OCI-LY1 (cell line): ENCODE measurements at regions not wholly inside any gene's neighbourhood (a gene's known extent, or its start where the extent isn't known, plus 50 kb on each side); places are given as distances from the start of the nearest gene placed in this dataset.

ENCODE experiments used
- H2AFZ ChIP-seq: fragments of 200-600 bp; sonication (generic), shearing (Covaris generic); 2 replicates; pipeline ENCODE4 v1.6.0; 2014; ENCODE audit warnings: antibody characterized with exemption, mild to moderate bottlenecking, low read length
- H3F3A ChIP-seq: fragments of 200-600 bp; sonication (generic), shearing (Covaris generic); 2 replicates; pipeline ENCODE4 v1.6.0; 2014; ENCODE audit warnings: mild to moderate bottlenecking, antibody characterized with exemption, low read length, moderate library complexity; ENCODE audit not compliant: insufficient read depth
- H3K27ac ChIP-seq: fragments of 200-600 bp; sonication (generic); 2 replicates; pipeline ENCODE4 v1.5.1; 2014; ENCODE audit warnings: low read length, mixed run types, mild to moderate bottlenecking, low read depth; ENCODE audit not compliant: poor library complexity, severe bottlenecking
- H3K27me3 ChIP-seq: fragments of 200-600 bp; sonication (generic); 2 replicates; pipeline ENCODE4 v1.6.0; 2014; ENCODE audit warnings: antibody characterized with exemption, mild to moderate bottlenecking, low read length, moderate library complexity; ENCODE audit not compliant: insufficient read depth
- H3K36me3 ChIP-seq: fragments of 200-600 bp; sonication (generic); 2 replicates; pipeline ENCODE4 v1.6.1; 2014; ENCODE audit warnings: mild to moderate bottlenecking, antibody characterized with exemption, low read length, moderate library complexity, mixed read lengths; ENCODE audit not compliant: insufficient read depth
- H3K4me1 ChIP-seq: fragments of 200-600 bp; sonication (generic); 2 replicates; pipeline ENCODE4 v1.5.1; 2014; ENCODE audit warnings: mild to moderate bottlenecking, low read length, moderate library complexity; ENCODE audit not compliant: insufficient read depth, severe bottlenecking
- H3K4me2 ChIP-seq: fragments of 200-600 bp; sonication (generic), shearing (Covaris generic); 2 replicates; pipeline ENCODE4 v1.6.1; 2014; ENCODE audit warnings: low read length
- H3K4me3 ChIP-seq: fragments of 200-600 bp; sonication (generic); 2 replicates; pipeline ENCODE4 v1.5.1; 2014; ENCODE audit warnings: low read length, low read depth, mild to moderate bottlenecking, mixed read lengths; ENCODE audit not compliant: poor library complexity, severe bottlenecking
- H3K79me2 ChIP-seq: fragments of 200-600 bp; shearing (Covaris generic); 2 replicates; pipeline ENCODE4 v1.6.1; 2016; ENCODE audit warnings: mixed run types, low read length, mixed read lengths; ENCODE audit not compliant: insufficient read depth
- H3K9ac ChIP-seq: fragments of 200-600 bp; sonication (generic), shearing (Covaris generic); 2 replicates; pipeline ENCODE4 v1.6.1; 2014; ENCODE audit warnings: mild to moderate bottlenecking, low read length, mixed read lengths
- H3K9me2 ChIP-seq: fragments of 200-600 bp; sonication (generic), shearing (Covaris generic); 2 replicates; pipeline ENCODE4 v1.6.1; 2014; ENCODE audit warnings: low read depth, mild to moderate bottlenecking, low read length, mixed read lengths
- H3K9me3 ChIP-seq: fragments of 200-600 bp; shearing (Covaris generic); 2 replicates; pipeline ENCODE4 v1.6.1; 2014; ENCODE audit warnings: low read length, mixed read lengths
- H4K20me1 ChIP-seq: fragments of 200-600 bp; sonication (generic), shearing (Covaris generic); 2 replicates; pipeline ENCODE4 v1.6.0; 2016; ENCODE audit warnings: mild to moderate bottlenecking, low read length; ENCODE audit not compliant: insufficient read depth
- EZH2 ChIP-seq: fragments of 200-600 bp; sonication (generic), shearing (Covaris generic); IDR thresholded peaks from 2 replicates; pipeline ENCODE4 v1.8.0; 2017; ENCODE audit warnings: borderline replicate concordance, mixed run types, mild to moderate bottlenecking, antibody characterized with exemption, low read length, moderate library complexity, mixed read lengths
- TF ChIP-seq, protein P1 (sequence below): fragments of 200-600 bp; sonication (generic), shearing (Covaris generic); IDR thresholded peaks from 2 replicates; pipeline ENCODE4 v1.5.1; 2017; ENCODE audit warnings: mild to moderate bottlenecking, antibody characterized with exemption, low read length, moderate library complexity, mixed read lengths

DNA sequence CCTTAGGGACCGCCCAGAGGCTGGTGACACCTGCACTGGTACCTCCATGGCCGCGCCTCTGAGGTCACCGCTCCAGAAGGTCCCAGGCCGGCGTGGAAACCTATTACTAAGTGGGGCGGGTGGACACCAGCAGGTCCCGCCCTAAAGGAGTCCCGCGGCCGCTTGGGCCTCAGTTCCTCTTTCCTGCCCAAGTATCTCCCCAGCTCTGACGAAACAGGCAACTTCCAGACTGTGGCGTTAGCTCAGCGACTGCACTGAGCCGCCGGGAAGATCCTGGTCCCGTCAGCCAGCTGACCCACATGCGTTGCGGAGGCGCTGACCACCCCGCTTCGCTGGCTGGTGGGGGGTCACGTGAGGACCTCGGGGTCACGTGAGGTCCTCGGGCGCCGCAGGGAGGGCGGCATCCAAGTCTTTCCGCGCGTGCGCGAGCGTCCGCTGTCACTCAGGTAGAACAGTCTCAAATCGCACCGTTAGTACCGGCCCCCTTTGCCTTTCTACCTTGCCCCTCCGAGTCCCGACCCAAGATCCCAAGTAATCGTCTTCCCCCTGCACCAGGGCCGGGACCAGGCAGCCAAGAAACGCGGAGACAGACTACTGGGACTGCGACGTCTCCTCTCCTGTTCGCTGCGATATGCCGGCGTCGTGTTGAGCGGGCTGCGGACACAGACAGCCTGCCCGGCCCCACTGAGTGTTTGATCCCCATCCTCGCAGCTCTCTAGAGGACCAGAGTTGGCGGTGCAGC lies 53.7 kb upstream of the KDM4C start:
- Histone ChIP-seq H3K36me3 (no peaks in the 10 kb centered on the region), H3F3A (no peaks in the 10 kb centered on the region; the same call in 1 of the 2 replicates), H4K20me1 (no peaks in the 10 kb centered on the region), H3K4me1 (peaks cover 18% of the 10 kb centered on the region), H2AFZ (peak overlapping the region; percentile 17; the same call in 1 of the 2 replicates), H3K4me2 (peak overlapping the region; percentile 90), H3K4me3 (peak overlapping the region; percentile 73), H3K9ac (peak overlapping the region; percentile 83), H3K79me2 (no peaks in the 10 kb centered on the region), H3K9me2 (no peaks in the 10 kb centered on the region), H3K27ac (peak overlapping the region; percentile 47), H3K9me3 (peaks cover 11% of the 10 kb centered on the region), H3K27me3 (no peaks in the 10 kb centered on the region)
- TF ChIP-seq, protein P1, sequence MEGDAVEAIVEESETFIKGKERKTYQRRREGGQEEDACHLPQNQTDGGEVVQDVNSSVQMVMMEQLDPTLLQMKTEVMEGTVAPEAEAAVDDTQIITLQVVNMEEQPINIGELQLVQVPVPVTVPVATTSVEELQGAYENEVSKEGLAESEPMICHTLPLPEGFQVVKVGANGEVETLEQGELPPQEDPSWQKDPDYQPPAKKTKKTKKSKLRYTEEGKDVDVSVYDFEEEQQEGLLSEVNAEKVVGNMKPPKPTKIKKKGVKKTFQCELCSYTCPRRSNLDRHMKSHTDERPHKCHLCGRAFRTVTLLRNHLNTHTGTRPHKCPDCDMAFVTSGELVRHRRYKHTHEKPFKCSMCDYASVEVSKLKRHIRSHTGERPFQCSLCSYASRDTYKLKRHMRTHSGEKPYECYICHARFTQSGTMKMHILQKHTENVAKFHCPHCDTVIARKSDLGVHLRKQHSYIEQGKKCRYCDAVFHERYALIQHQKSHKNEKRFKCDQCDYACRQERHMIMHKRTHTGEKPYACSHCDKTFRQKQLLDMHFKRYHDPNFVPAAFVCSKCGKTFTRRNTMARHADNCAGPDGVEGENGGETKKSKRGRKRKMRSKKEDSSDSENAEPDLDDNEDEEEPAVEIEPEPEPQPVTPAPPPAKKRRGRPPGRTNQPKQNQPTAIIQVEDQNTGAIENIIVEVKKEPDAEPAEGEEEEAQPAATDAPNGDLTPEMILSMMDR: no peak
- no peak for TF ChIP-seq EZH2

DNA sequence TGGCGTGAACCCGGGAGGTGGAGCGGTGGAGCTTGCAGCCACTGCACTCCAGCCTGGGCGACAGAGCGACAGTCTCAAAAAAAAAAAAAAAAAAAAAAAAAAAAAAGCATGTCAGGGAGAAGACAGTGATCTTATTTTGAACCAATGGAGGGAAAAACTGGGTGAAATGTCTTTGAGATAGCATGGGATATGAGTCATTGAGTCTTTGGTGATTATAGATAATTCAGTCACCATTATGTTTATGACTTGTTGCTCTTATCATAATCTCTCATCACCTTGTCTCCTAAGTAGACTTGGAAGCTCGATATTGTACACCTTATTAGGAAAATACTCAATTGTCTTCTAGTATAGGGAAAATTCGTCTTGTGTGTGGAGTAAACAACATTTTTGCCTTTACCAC lies 55.1 kb upstream of the KDM4C start:
- TF ChIP-seq EZH2: no peak
- TF ChIP-seq, protein P1: no peak
- H3K27ac ChIP-seq: no peak overlapping the region
- H3K9ac ChIP-seq: peak overlapping the region; percentile 83; the same call in 1 of the 2 replicates
- 0 out of 2 replicates have a peak, but pooled peaks cover 3% of the 10 kb centered on the region for H3K9me3 ChIP-seq
- H3K27me3 ChIP-seq: no peaks in the 10 kb centered on the region
- no peaks in the 10 kb centered on the region; the same call in 1 of the 2 replicates for H3F3A ChIP-seq
- H3K79me2 ChIP-seq: no peaks in the 10 kb centered on the region
- peak overlapping the region; percentile 73 for H3K4me3 ChIP-seq
- H3K4me1 ChIP-seq: peaks cover 18% of the 10 kb centered on the region
- H3K4me2 ChIP-seq: peak overlapping the region; percentile 90
- no peaks in the 10 kb centered on the region for H4K20me1 ChIP-seq
- 0 out of 2 replicates have a peak overlapping the region, but pooled peaks have one; percentile 28 for H2AFZ ChIP-seq
- no peaks in the 10 kb centered on the region for H3K9me2 ChIP-seq
- H3K36me3 ChIP-seq: no peaks in the 10 kb centered on the region

DNA sequence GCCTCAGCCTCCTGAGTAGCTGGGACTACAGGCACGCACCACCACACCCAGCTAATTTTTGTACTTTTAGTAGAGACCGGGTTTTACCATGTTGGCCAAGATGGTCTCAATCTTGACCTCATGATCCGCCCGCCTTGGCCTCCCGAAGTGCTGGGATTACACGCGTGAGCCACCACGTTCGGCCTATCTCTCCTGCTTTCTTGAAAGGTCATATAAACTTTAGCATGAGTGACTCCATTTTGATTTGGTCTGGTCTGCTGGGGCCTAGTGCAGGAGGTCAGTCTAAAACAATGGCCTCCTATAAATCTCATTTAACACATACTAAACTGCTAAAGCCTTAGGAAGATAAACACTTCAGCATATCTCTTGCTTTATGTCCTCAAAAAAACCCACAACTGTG lies 50.6 kb upstream of the GLDC start:
- no peaks in the 10 kb centered on the region for H3K9me3 ChIP-seq
- no peak overlapping the region for H2AFZ ChIP-seq
- H3K27ac ChIP-seq: no peak overlapping the region

More for the DNA sequence above, 50.6 kb upstream of the GLDC start:
- Histone ChIP-seq H3K4me1 (peaks cover 32% of the 10 kb centered on the region), H3K36me3 (no peaks in the 10 kb centered on the region), H3K27me3 (no peaks in the 10 kb centered on the region), H3K79me2 (no peaks in the 10 kb centered on the region), H3F3A (no peaks in the 10 kb centered on the region), H3K9me2 (no peaks in the 10 kb centered on the region), H3K9ac (no peak overlapping the region), H4K20me1 (no peaks in the 10 kb centered on the region), H3K4me2 (no peak overlapping the region), H3K4me3 (no peak overlapping the region)
- TF ChIP-seq, protein P1: no peak
- TF ChIP-seq EZH2: no peak
